ENCODE measurements at regions not wholly inside any gene's neighbourhood (a gene's known extent, or its start where the extent isn't known, plus 50 kb on each side); places are given as distances from the start of the nearest gene placed in this dataset.

- no peak overlapping the region for H3K23ac ChIP-seq (ENCODE audit: low read depth, low read length, poor library complexity)
- DNase-seq (ENCODE audit: low spot score) = no peak
- H2BK120ac ChIP-seq (ENCODE audit: low read depth, low read length) = no peak overlapping the region
- H3K14ac ChIP-seq (ENCODE audit: low read length) = no peak overlapping the region
- WGBS, 2 donors (ENCODE audit: extremely low coverage in 2 of 2, insufficient read length in 2 of 2, insufficient replicate concordance in 1 of 2) = no CpG with 5 or more reads among the region's 2 CpGs
- H3K9ac ChIP-seq (ENCODE audit: low read depth, low read length, poor library complexity) = no peak overlapping the region
- no peak overlapping the region for H4K91ac ChIP-seq (ENCODE audit: low read depth, low read length, poor library complexity)
- H3K4me3 ChIP-seq (ENCODE audit: low read length in 2 of 2) = no peak overlapping the region
- no peaks in the 10 kb centered on the region for H3K27me3 ChIP-seq (ENCODE audit: control insufficient read depth in 3 of 3, insufficient read depth in 3 of 3, low read depth in 1 of 3, low read length in 3 of 3)
- no peak overlapping the region for H2AK5ac ChIP-seq (ENCODE audit: low read depth, low read length)
- H3K4me2 ChIP-seq (ENCODE audit: insufficient read depth, low read length, poor library complexity, severe bottlenecking) = no peak overlapping the region
- H3K18ac ChIP-seq (ENCODE audit: low read length) = no peak overlapping the region
- H4K8ac ChIP-seq (ENCODE audit: low read depth, low read length) = no peak overlapping the region
- no peak overlapping the region for H3K27ac ChIP-seq (replicated peaks; ENCODE audit: low read length)
- no peaks in the 10 kb centered on the region for H3K36me3 ChIP-seq (replicated peaks in 1 of 2; ENCODE audit: control insufficient read depth in 2 of 2, insufficient read depth in 2 of 2, low read length in 2 of 2)
- H3K79me1 ChIP-seq (ENCODE audit: low read depth, low read length) = no peaks in the 10 kb centered on the region
- H3K4ac ChIP-seq (ENCODE audit: low read length) = no peak overlapping the region
- no peak overlapping the region for H2BK15ac ChIP-seq (ENCODE audit: low read length)
- H2BK5ac ChIP-seq (ENCODE audit: low read length) = no peak overlapping the region
- no peak overlapping the region for H2BK12ac ChIP-seq (ENCODE audit: low read length)
- no peaks in the 10 kb centered on the region for H3K4me1 ChIP-seq (ENCODE audit: control insufficient read depth in 2 of 2, insufficient read depth in 1 of 2, low read depth in 1 of 2, low read length in 2 of 2)
- H3K9me3 ChIP-seq (replicated peaks in 1 of 2; ENCODE audit: control insufficient read depth in 2 of 2, insufficient read depth in 1 of 2, low read depth in 1 of 2, low read length in 2 of 2) = no peaks in the 10 kb centered on the region
- no peak overlapping the region for H2AFZ ChIP-seq (ENCODE audit: low read length)
These were observed 183.9 kb downstream of the ETNK1 start for GRCh38 chr12:22808860-22809259.

- Histone ChIP-seq H3K4ac (ENCODE audit: low read length) (no peak overlapping the region), H3K9me3 (replicated peaks in 1 of 2; ENCODE audit: control insufficient read depth in 2 of 2, insufficient read depth in 1 of 2, low read depth in 1 of 2, low read length in 2 of 2) (no peaks in the 10 kb centered on the region), H3K23ac (ENCODE audit: low read depth, low read length, poor library complexity) (no peak overlapping the region), H2BK5ac (ENCODE audit: low read length) (no peak overlapping the region), H4K91ac (ENCODE audit: low read depth, low read length, poor library complexity) (no peak overlapping the region), H2BK12ac (ENCODE audit: low read length) (no peak overlapping the region), H3K79me1 (ENCODE audit: low read depth, low read length) (no peaks in the 10 kb centered on the region), H2AK5ac (ENCODE audit: low read depth, low read length) (no peak overlapping the region), H3K36me3 (replicated peaks in 1 of 2; ENCODE audit: control insufficient read depth in 2 of 2, insufficient read depth in 2 of 2, low read length in 2 of 2) (no peaks in the 10 kb centered on the region), H3K27ac (replicated peaks; ENCODE audit: low read length) (no peak overlapping the region), H2AFZ (ENCODE audit: low read length) (no peak overlapping the region), H2BK120ac (ENCODE audit: low read depth, low read length) (no peak overlapping the region), H3K27me3 (ENCODE audit: control insufficient read depth in 3 of 3, insufficient read depth in 3 of 3, low read depth in 1 of 3, low read length in 3 of 3) (no peaks in the 10 kb centered on the region), H3K18ac (ENCODE audit: low read length) (no peak overlapping the region), H3K4me3 (ENCODE audit: low read length in 2 of 2) (no peak overlapping the region), H4K8ac (ENCODE audit: low read depth, low read length) (no peak overlapping the region), H2BK15ac (ENCODE audit: low read length) (no peak overlapping the region), H3K9ac (ENCODE audit: low read depth, low read length, poor library complexity) (no peak overlapping the region), H3K14ac (ENCODE audit: low read length) (no peak overlapping the region), H3K4me1 (ENCODE audit: control insufficient read depth in 2 of 2, insufficient read depth in 1 of 2, low read depth in 1 of 2, low read length in 2 of 2) (no peaks in the 10 kb centered on the region), H3K4me2 (ENCODE audit: insufficient read depth, low read length, poor library complexity, severe bottlenecking) (no peak overlapping the region)
- WGBS, 2 donors (ENCODE audit: extremely low coverage in 2 of 2, insufficient read length in 2 of 2, insufficient replicate concordance in 1 of 2) = no CpG with 5 or more reads among the region's 2 CpGs
- DNase-seq (ENCODE audit: low spot score) = no peak
These were observed 185.1 kb downstream of the ETNK1 start for GRCh38 chr12:22810036-22810435.

GRCh38 chr12:22812531-22812930 is 187.6 kb downstream of the ETNK1 start:
- no CpG with 5 or more reads among the region's 5 CpGs for WGBS, 2 donors (ENCODE audit: extremely low coverage in 2 of 2, insufficient read length in 2 of 2, insufficient replicate concordance in 1 of 2)
- Histone ChIP-seq H2AFZ (ENCODE audit: low read length) (no peak overlapping the region), H3K9me3 (replicated peaks in 1 of 2; ENCODE audit: control insufficient read depth in 2 of 2, insufficient read depth in 1 of 2, low read depth in 1 of 2, low read length in 2 of 2) (no peaks in the 10 kb centered on the region), H2AK5ac (ENCODE audit: low read depth, low read length) (no peak overlapping the region), H3K4ac (ENCODE audit: low read length) (no peak overlapping the region), H3K9ac (ENCODE audit: low read depth, low read length, poor library complexity) (no peak overlapping the region), H2BK12ac (ENCODE audit: low read length) (no peak overlapping the region), H3K4me2 (ENCODE audit: insufficient read depth, low read length, poor library complexity, severe bottlenecking) (no peak overlapping the region), H3K27ac (replicated peaks; ENCODE audit: low read length) (no peak overlapping the region), H3K36me3 (replicated peaks in 1 of 2; ENCODE audit: control insufficient read depth in 2 of 2, insufficient read depth in 2 of 2, low read length in 2 of 2) (no peaks in the 10 kb centered on the region), H2BK5ac (ENCODE audit: low read length) (no peak overlapping the region), H3K14ac (ENCODE audit: low read length) (no peak overlapping the region), H4K8ac (ENCODE audit: low read depth, low read length) (no peak overlapping the region), H3K27me3 (ENCODE audit: control insufficient read depth in 3 of 3, insufficient read depth in 3 of 3, low read depth in 1 of 3, low read length in 3 of 3) (no peaks in the 10 kb centered on the region), H2BK15ac (ENCODE audit: low read length) (no peak overlapping the region), H2BK120ac (ENCODE audit: low read depth, low read length) (no peak overlapping the region), H3K23ac (ENCODE audit: low read depth, low read length, poor library complexity) (no peak overlapping the region), H3K4me1 (ENCODE audit: control insufficient read depth in 2 of 2, insufficient read depth in 1 of 2, low read depth in 1 of 2, low read length in 2 of 2) (no peaks in the 10 kb centered on the region), H3K18ac (ENCODE audit: low read length) (no peak overlapping the region), H3K4me3 (ENCODE audit: low read length in 2 of 2) (no peak overlapping the region), H3K79me1 (ENCODE audit: low read depth, low read length) (no peaks in the 10 kb centered on the region), H4K91ac (ENCODE audit: low read depth, low read length, poor library complexity) (no peak overlapping the region)
- no peak for DNase-seq (ENCODE audit: low spot score)

GRCh38 chr12:22821985-22822384 is 197.0 kb downstream of the ETNK1 start:
- H3K9ac ChIP-seq (ENCODE audit: low read depth, low read length, poor library complexity) = no peak overlapping the region
- H3K27ac ChIP-seq (replicated peaks; ENCODE audit: low read length) = no peak overlapping the region
- H3K79me1 ChIP-seq (ENCODE audit: low read depth, low read length) = no peaks in the 10 kb centered on the region
- no peak overlapping the region for H3K23ac ChIP-seq (ENCODE audit: low read depth, low read length, poor library complexity)
- H3K4ac ChIP-seq (ENCODE audit: low read length) = no peak overlapping the region
- no peaks in the 10 kb centered on the region for H3K36me3 ChIP-seq (replicated peaks in 1 of 2; ENCODE audit: control insufficient read depth in 2 of 2, insufficient read depth in 2 of 2, low read length in 2 of 2)
- no peak overlapping the region for H2AK5ac ChIP-seq (ENCODE audit: low read depth, low read length)
- no peak overlapping the region for H3K18ac ChIP-seq (ENCODE audit: low read length)
- no peak overlapping the region for H4K8ac ChIP-seq (ENCODE audit: low read depth, low read length)
- H2BK5ac ChIP-seq (ENCODE audit: low read length) = no peak overlapping the region
- H3K27me3 ChIP-seq (ENCODE audit: control insufficient read depth in 3 of 3, insufficient read depth in 3 of 3, low read depth in 1 of 3, low read length in 3 of 3) = no peaks in the 10 kb centered on the region
- no peak overlapping the region for H2AFZ ChIP-seq (ENCODE audit: low read length)
- DNase-seq (ENCODE audit: low spot score) = no peak
- H3K4me3 ChIP-seq (ENCODE audit: low read length in 2 of 2) = no peak overlapping the region
- H2BK120ac ChIP-seq (ENCODE audit: low read depth, low read length) = no peak overlapping the region
- H3K14ac ChIP-seq (ENCODE audit: low read length) = no peak overlapping the region
- no peak overlapping the region for H2BK12ac ChIP-seq (ENCODE audit: low read length)
- no peak overlapping the region for H4K91ac ChIP-seq (ENCODE audit: low read depth, low read length, poor library complexity)
- no peak overlapping the region for H2BK15ac ChIP-seq (ENCODE audit: low read length)
- no CpG with 5 or more reads among the region's 4 CpGs for WGBS, 2 donors (ENCODE audit: extremely low coverage in 2 of 2, insufficient read length in 2 of 2, insufficient replicate concordance in 1 of 2)
- H3K9me3 ChIP-seq (replicated peaks in 1 of 2; ENCODE audit: control insufficient read depth in 2 of 2, insufficient read depth in 1 of 2, low read depth in 1 of 2, low read length in 2 of 2) = no peaks in the 10 kb centered on the region
- no peaks in the 10 kb centered on the region for H3K4me1 ChIP-seq (ENCODE audit: control insufficient read depth in 2 of 2, insufficient read depth in 1 of 2, low read depth in 1 of 2, low read length in 2 of 2)
- no peak overlapping the region for H3K4me2 ChIP-seq (ENCODE audit: insufficient read depth, low read length, poor library complexity, severe bottlenecking)
